Osteoblast (primary cell): ENCODE measurements at regions not wholly inside any gene's neighbourhood (a gene's known extent, or its start where the extent isn't known, plus 50 kb on each side); places are given as distances from the start of the nearest gene placed in this dataset.

ENCODE experiments used
- DNase-seq: peaks from one replicate; pipeline ENCODE4 v3.0.0; 2011; ENCODE audit warnings: low spot score, mixed read lengths; ENCODE audit not compliant: insufficient read length; ENCODE audit errors: missing footprints
- H2AFZ ChIP-seq: 2 replicates; pipeline ENCODE4 v1.6.0; 2011; ENCODE audit warnings: mild to moderate bottlenecking, low read length
- H3K27ac ChIP-seq: 2 replicates; pipeline ENCODE4 v1.5.1; 2011; ENCODE audit warnings: mild to moderate bottlenecking, low read depth, low read length, moderate library complexity
- H3K27me3 ChIP-seq: 2 replicates; pipeline ENCODE4 v1.6.0; 2012; ENCODE audit warnings: mild to moderate bottlenecking, control low read depth, inconsistent platforms, low read length, moderate library complexity; ENCODE audit not compliant: insufficient read depth
- H3K36me3 ChIP-seq: 2 replicates; pipeline ENCODE4 v1.5.1; 2011; ENCODE audit warnings: mild to moderate bottlenecking, low read length, control low read depth, moderate library complexity; ENCODE audit not compliant: insufficient read depth
- H3K4me1 ChIP-seq: 2 replicates; pipeline ENCODE4 v1.5.1; 2011; ENCODE audit warnings: mild to moderate bottlenecking, low read length, control low read depth, moderate library complexity; ENCODE audit not compliant: insufficient read depth
- H3K4me2 ChIP-seq: 2 replicates; pipeline ENCODE4 v1.6.0; 2011; ENCODE audit warnings: mild to moderate bottlenecking, low read length; ENCODE audit not compliant: insufficient read depth
- H3K4me3 ChIP-seq: fragments of 200-600 bp; sonication (generic); 3 replicates; pipeline ENCODE4 v1.5.1; 2012; ENCODE audit warnings: mild to moderate bottlenecking, low read length, inconsistent platforms; ENCODE audit not compliant: insufficient read depth
- H3K79me2 ChIP-seq: 2 replicates; pipeline ENCODE4 v1.6.0; 2012; ENCODE audit warnings: mild to moderate bottlenecking, low read length, control low read depth, inconsistent platforms; ENCODE audit not compliant: insufficient read depth
- H3K9me3 ChIP-seq: 2 replicates; pipeline ENCODE4 v1.5.1; 2011; ENCODE audit warnings: low read depth, low read length, control low read depth
- H4K20me1 ChIP-seq: 2 replicates; pipeline ENCODE4 v1.6.0; 2012; ENCODE audit warnings: mild to moderate bottlenecking, low read length, control low read depth; ENCODE audit not compliant: insufficient read depth
- CTCF ChIP-seq: IDR thresholded peaks from 2 replicates; pipeline ENCODE4 v1.5.1; 2011; ENCODE audit warnings: mild to moderate bottlenecking, low read depth, low read length, moderate library complexity; ENCODE audit errors: extremely low read depth

- H3K4me3 ChIP-seq: no peak overlapping the region
- H3K36me3 ChIP-seq: no peaks in the 10 kb centered on the region
- H3K4me1 ChIP-seq: no peaks in the 10 kb centered on the region
- no peak overlapping the region for H3K4me2 ChIP-seq
- no peaks in the 10 kb centered on the region for H3K79me2 ChIP-seq
- H2AFZ ChIP-seq: no peak overlapping the region
- no peaks in the 10 kb centered on the region for H3K27me3 ChIP-seq
- no peaks in the 10 kb centered on the region for H4K20me1 ChIP-seq
- no peak overlapping the region for H3K27ac ChIP-seq
- no peak for TF ChIP-seq CTCF
- no peak for DNase-seq
- H3K9me3 ChIP-seq: no peaks in the 10 kb centered on the region
Measured at GRCh38 chr6:19035461-19036195, 648.5 kb downstream of the RNF144B start.

- Histone ChIP-seq H2AFZ (no peak overlapping the region), H3K4me1 (no peaks in the 10 kb centered on the region), H3K79me2 (no peaks in the 10 kb centered on the region), H3K27me3 (no peaks in the 10 kb centered on the region), H3K4me2 (no peak overlapping the region), H4K20me1 (no peaks in the 10 kb centered on the region), H3K4me3 (no peak overlapping the region), H3K9me3 (no peaks in the 10 kb centered on the region), H3K27ac (no peak overlapping the region), H3K36me3 (no peaks in the 10 kb centered on the region)
- DNase-seq: no peak
- no peak for TF ChIP-seq CTCF
Measured at GRCh38 chr6:19036196-19036555, 649.0 kb downstream of the RNF144B start.

GRCh38 chr6:19037607-19038006, 650.5 kb downstream of the RNF144B start:
- no peak for DNase-seq
- no peaks in the 10 kb centered on the region for H3K4me1 ChIP-seq
- no peak overlapping the region for H3K4me2 ChIP-seq
- H3K27ac ChIP-seq: no peak overlapping the region
- no peaks in the 10 kb centered on the region for H3K36me3 ChIP-seq
- H3K79me2 ChIP-seq: no peaks in the 10 kb centered on the region
- H3K27me3 ChIP-seq: no peaks in the 10 kb centered on the region
- TF ChIP-seq CTCF: no peak
- H4K20me1 ChIP-seq: no peaks in the 10 kb centered on the region
- no peak overlapping the region for H2AFZ ChIP-seq
- peaks cover 2% of the 10 kb centered on the region for H3K9me3 ChIP-seq
- no peak overlapping the region for H3K4me3 ChIP-seq

GRCh38 chr6:19039287-19039686, 652.1 kb downstream of the RNF144B start:
- no peaks in the 10 kb centered on the region for H3K36me3 ChIP-seq
- no peaks in the 10 kb centered on the region for H3K4me1 ChIP-seq
- TF ChIP-seq CTCF: no peak
- H3K79me2 ChIP-seq: no peaks in the 10 kb centered on the region
- H3K27ac ChIP-seq: no peak overlapping the region
- H4K20me1 ChIP-seq: no peaks in the 10 kb centered on the region
- H3K4me3 ChIP-seq: no peak overlapping the region
- no peak overlapping the region for H3K4me2 ChIP-seq
- no peak overlapping the region for H2AFZ ChIP-seq
- no peaks in the 10 kb centered on the region for H3K27me3 ChIP-seq
- no peak for DNase-seq
- peaks cover 2% of the 10 kb centered on the region for H3K9me3 ChIP-seq
